PC-9 (cell line): ENCODE measurements at regions not wholly inside any gene's neighbourhood (a gene's known extent, or its start where the extent isn't known, plus 50 kb on each side); places are given as distances from the start of the nearest gene placed in this dataset.

Source experiments
- BruUV-seq: library from RNA; stranded (reverse); fragments of 400-500 nt; replicated peaks from 2 replicates; lab custom pipeline; 2021; lab: Mats Ljungman, UMichigan
- CTCF ChIA-PET: fragments of 300-600 bp; sonication (Branson Sonifier 250); formaldehyde crosslinking; loops from one replicate; lab custom pipeline; 2022; ENCODE audit warnings: antibody characterized with exemption; lab: Charles Lee
- POLR2A ChIA-PET: fragments of 300-600 bp; sonication (Branson Sonifier 250); formaldehyde crosslinking; loops from one replicate; lab custom pipeline; 2022; ENCODE audit warnings: antibody characterized with exemption; ENCODE audit not compliant: unreplicated experiment; lab: Charles Lee
- DNase-seq, 2 experiments: peaks; one replicate each; pipeline versions ENCODE4 v3.0.0 to v3.0.0-alpha.2; 2015 to 2022; ENCODE audit warnings: mixed read lengths in 1 of 2
- H2AFZ ChIP-seq: fragments of 200-600 bp; sonication (generic); 2 replicates; pipeline ENCODE4 v1.8.1; 2017; ENCODE audit warnings: antibody characterized with exemption
- H3F3A ChIP-seq: fragments of 200-600 bp; sonication (generic); 2 replicates; pipeline ENCODE4 v1.8.1; 2017; ENCODE audit warnings: antibody characterized with exemption, mild to moderate bottlenecking, low read depth; ENCODE audit not compliant: insufficient read depth
- H3K27ac ChIP-seq: fragments of 200-600 bp; sonication (generic); 2 replicates; pipeline ENCODE4 v1.6.1; 2016; ENCODE audit warnings: mixed run types
- H3K27me3 ChIP-seq: fragments of 200-600 bp; sonication (generic); 2 replicates; pipeline ENCODE4 v1.6.1; 2016; ENCODE audit warnings: low read depth, mixed run types; ENCODE audit not compliant: insufficient read depth
- H3K36me3 ChIP-seq: fragments of 200-600 bp; sonication (generic); 2 replicates; pipeline ENCODE4 v1.6.1; 2016; ENCODE audit warnings: low read depth, mixed run types
- H3K4me1 ChIP-seq: fragments of 200-600 bp; sonication (generic); replicated peaks from 2 replicates; pipeline ENCODE4 v1.6.1; 2016; ENCODE audit warnings: mixed run types; ENCODE audit not compliant: insufficient read depth
- H3K4me2 ChIP-seq: fragments of 200-600 bp; sonication (generic); 2 replicates; pipeline ENCODE4 v1.6.1; 2017; ENCODE audit warnings: mixed run types
- H3K4me3 ChIP-seq: fragments of 200-600 bp; sonication (generic); 2 replicates; pipeline ENCODE4 v1.6.1; 2016; ENCODE audit warnings: mixed run types
- H3K79me2 ChIP-seq: fragments of 200-600 bp; sonication (generic); 2 replicates; pipeline ENCODE4 v1.6.1; 2017; ENCODE audit warnings: low read depth, mixed run types
- H3K9me2 ChIP-seq: fragments of 200-600 bp; sonication (generic); 2 replicates; pipeline ENCODE4 v1.8.1; 2017; ENCODE audit warnings: mild to moderate bottlenecking; ENCODE audit not compliant: insufficient read depth
- H3K9me3 ChIP-seq: fragments of 200-600 bp; sonication (generic); 2 replicates; pipeline ENCODE4 v1.8.1; 2016; ENCODE audit warnings: low read depth; ENCODE audit not compliant: insufficient read depth
- H4K20me1 ChIP-seq: fragments of 200-600 bp; sonication (generic); 2 replicates; pipeline ENCODE4 v1.8.1; 2017; ENCODE audit not compliant: insufficient read depth
- CTCF ChIP-seq: fragments of 200-600 bp; sonication (generic); conservative IDR thresholded peaks from 2 replicates; pipeline ENCODE4 v1.6.1; 2017; ENCODE audit warnings: mixed run types, antibody characterized with exemption, mild to moderate bottlenecking, moderate library complexity
- EZH2 ChIP-seq: fragments of 200-600 bp; sonication (generic); IDR thresholded peaks from 2 replicates; pipeline ENCODE4 v1.8.0; 2017; ENCODE audit warnings: antibody characterized with exemption, low read depth
- intact Hi-C: fragments of 100-400 bp; cut with micrococcal nuclease; formaldehyde crosslinking; loops from one replicate; pipeline ENCODE4 v1.10.0; 2022; ENCODE audit not compliant: unreplicated experiment

- no TSS peak for BruUV-seq
- intact Hi-C loops, result no loop called here
- no peak for DNase-seq
- POLR2A ChIA-PET, result no interaction called here
- no peaks in the 10 kb centered on the region for H3K36me3 ChIP-seq
- no peaks in the 10 kb centered on the region for H3F3A ChIP-seq
- no peak overlapping the region for H3K4me3 ChIP-seq
- TF ChIP-seq CTCF, result no peak
- TF ChIP-seq EZH2, result no peak
- peaks cover 20% of the 10 kb centered on the region; the same call in 1 of the 2 replicates for H3K27me3 ChIP-seq
- H3K4me1 ChIP-seq, result no peaks in the 10 kb centered on the region
- H3K27ac ChIP-seq, result no peak overlapping the region
- no peaks in the 10 kb centered on the region for H4K20me1 ChIP-seq
- H3K9me2 ChIP-seq, result no peaks in the 10 kb centered on the region
- no peaks in the 10 kb centered on the region for H3K9me3 ChIP-seq
- H3K4me2 ChIP-seq, result no peak overlapping the region
- CTCF ChIA-PET, result no interaction called here
- no peaks in the 10 kb centered on the region for H3K79me2 ChIP-seq
- H2AFZ ChIP-seq, result no peak overlapping the region
Measured at GRCh38 chr19:31908080-31908479, 437.3 kb upstream of the ZNF507 start.

- TF ChIP-seq EZH2 (no peak), CTCF (no peak)
- no TSS peak for BruUV-seq
- no peak overlapping the region for H3K27ac ChIP-seq
- H4K20me1 ChIP-seq, result no peaks in the 10 kb centered on the region
- H2AFZ ChIP-seq, result no peak overlapping the region
- H3K9me3 ChIP-seq, result no peaks in the 10 kb centered on the region
- ChIA-PET POLR2A (no interaction called here), CTCF (no interaction called here)
- H3K9me2 ChIP-seq, result no peaks in the 10 kb centered on the region
- H3K4me3 ChIP-seq, result no peak overlapping the region
- no peaks in the 10 kb centered on the region for H3F3A ChIP-seq
- no peaks in the 10 kb centered on the region for H3K79me2 ChIP-seq
- DNase-seq, result no peak
- no peak overlapping the region for H3K4me2 ChIP-seq
- H3K36me3 ChIP-seq, result no peaks in the 10 kb centered on the region
- peaks cover 20% of the 10 kb centered on the region; the same call in 1 of the 2 replicates for H3K27me3 ChIP-seq
- H3K4me1 ChIP-seq, result no peaks in the 10 kb centered on the region
- intact Hi-C loops, result no loop called here
Measured at GRCh38 chr19:31908496-31909225, 436.7 kb upstream of the ZNF507 start.

GRCh38 chr19:31910224-31910623 lies 435.2 kb upstream of the ZNF507 start:
- ChIA-PET POLR2A (no interaction called here), CTCF (no interaction called here)
- Histone ChIP-seq H3K36me3 (no peaks in the 10 kb centered on the region), H3K9me2 (no peaks in the 10 kb centered on the region), H3K27me3 (peaks cover 20% of the 10 kb centered on the region; the same call in 1 of the 2 replicates), H3K4me1 (no peaks in the 10 kb centered on the region), H3K4me2 (no peak overlapping the region), H2AFZ (no peak overlapping the region), H3F3A (no peaks in the 10 kb centered on the region), H3K9me3 (no peaks in the 10 kb centered on the region), H4K20me1 (no peaks in the 10 kb centered on the region), H3K27ac (no peak overlapping the region), H3K4me3 (no peak overlapping the region), H3K79me2 (no peaks in the 10 kb centered on the region)
- no peak for TF ChIP-seq CTCF
- no peak for TF ChIP-seq EZH2
- no TSS peak for BruUV-seq
- intact Hi-C loops, result no loop called here
- no peak for DNase-seq
